DOHH2 (cell line): ENCODE measurements at regions not wholly inside any gene's neighbourhood (a gene's known extent, or its start where the extent isn't known, plus 50 kb on each side); places are given as distances from the start of the nearest gene placed in this dataset.

Source experiments
- CTCF ChIP-seq: fragments of 200-600 bp; sonication (generic); IDR thresholded peaks from one replicate; pipeline ENCODE4 v1.5.1; 2014; ENCODE audit warnings: antibody characterized with exemption, mild to moderate bottlenecking, low read depth, low read length; ENCODE audit not compliant: poor library complexity, severe bottlenecking
- EZH2phosphoT487 ChIP-seq: fragments of 200-600 bp; sonication (generic); IDR thresholded peaks from 2 replicates; pipeline ENCODE4 v1.6.1; 2017; ENCODE audit warnings: borderline replicate concordance, mild to moderate bottlenecking, antibody characterized with exemption, low read length, moderate library complexity, mixed read lengths

GRCh38 chr11:70678931-70679900 is 280.9 kb downstream of the CTTN start:
- TF ChIP-seq CTCF = no peak
- no peak for TF ChIP-seq EZH2phosphoT487
